MM.1S (cell line): ENCODE measurements at regions not wholly inside any gene's neighbourhood (a gene's known extent, or its start where the extent isn't known, plus 50 kb on each side); places are given as distances from the start of the nearest gene placed in this dataset.
"Not testable (repeated sequence)": the region's sequence is repeated elsewhere in the genome, so short reads cannot be mapped to it uniquely, and the experiment has no call there.

ENCODE experiments used
- DNase-seq: peaks from one replicate; pipeline ENCODE4 v3.0.0-alpha.2; 2015
- H2AFZ ChIP-seq: fragments of 300-600 bp; sonication (generic); 2 replicates; pipeline ENCODE4 v1.6.0; 2016; ENCODE audit warnings: antibody characterized with exemption, low read length
- H3F3A ChIP-seq: fragments of 300-600 bp; sonication (generic); 2 replicates; pipeline ENCODE4 v1.6.1; 2016; ENCODE audit warnings: mild to moderate bottlenecking, antibody characterized with exemption, low read length, moderate library complexity, mixed read lengths; ENCODE audit not compliant: insufficient read depth
- H3K27ac ChIP-seq: fragments of 300-600 bp; sonication (generic); 2 replicates; pipeline ENCODE4 v1.5.1; 2016; ENCODE audit warnings: mild to moderate bottlenecking, low read length
- H3K27me3 ChIP-seq: fragments of 300-600 bp; sonication (generic); replicated peaks from 2 replicates; pipeline ENCODE4 v1.6.0; 2016; ENCODE audit warnings: low read length; ENCODE audit not compliant: insufficient read depth
- H3K36me3 ChIP-seq: fragments of 300-600 bp; sonication (generic); replicated peaks from 2 replicates; pipeline ENCODE4 v1.6.1; 2016; ENCODE audit warnings: mild to moderate bottlenecking, low read length, mixed read lengths; ENCODE audit not compliant: insufficient read depth
- H3K4me1 ChIP-seq: fragments of 300-600 bp; sonication (generic); 2 replicates; pipeline ENCODE4 v1.6.1; 2016; ENCODE audit warnings: low read length, mixed read lengths
- H3K4me2 ChIP-seq: fragments of 300-600 bp; sonication (generic); 2 replicates; pipeline ENCODE4 v1.6.0; 2016; ENCODE audit warnings: low read depth, low read length
- H3K4me3 ChIP-seq: fragments of 300-600 bp; sonication (generic); 2 replicates; pipeline ENCODE4 v1.5.1; 2016; ENCODE audit warnings: low read length, mixed read lengths
- H3K79me2 ChIP-seq: fragments of 300-600 bp; sonication (generic); 2 replicates; pipeline ENCODE4 v1.6.1; 2016; ENCODE audit warnings: mixed run types, low read length, mixed read lengths
- H3K9ac ChIP-seq: fragments of 300-600 bp; sonication (generic); 2 replicates; pipeline ENCODE4 v1.6.1; 2016; ENCODE audit warnings: low read length, mixed read lengths
- H3K9me2 ChIP-seq: fragments of 300-600 bp; sonication (generic); replicated peaks from 2 replicates; pipeline ENCODE4 v1.6.1; 2016; ENCODE audit warnings: mild to moderate bottlenecking, low read length, mixed read lengths; ENCODE audit not compliant: insufficient read depth
- H3K9me3 ChIP-seq: fragments of 300-600 bp; sonication (generic); replicated peaks from 2 replicates; pipeline ENCODE4 v1.6.1; 2016; ENCODE audit warnings: mild to moderate bottlenecking, low read length, mixed read lengths; ENCODE audit not compliant: insufficient read depth
- H4K20me1 ChIP-seq: fragments of 300-600 bp; sonication (generic); 2 replicates; pipeline ENCODE4 v1.6.1; 2016; ENCODE audit warnings: mild to moderate bottlenecking, low read length, moderate library complexity, mixed read lengths; ENCODE audit not compliant: insufficient read depth
- EZH2 ChIP-seq: fragments of 300-600 bp; sonication (generic); optimal IDR thresholded peaks from 2 replicates; pipeline ENCODE3; 2017; ENCODE audit warnings: low read depth, mild to moderate bottlenecking, antibody characterized with exemption, low read length, mixed read lengths
- EZH2phosphoT487 ChIP-seq: fragments of 300-600 bp; sonication (generic); IDR thresholded peaks from 2 replicates; pipeline ENCODE4 v1.6.1; 2018; ENCODE audit warnings: antibody characterized with exemption, low read length
- TF ChIP-seq, protein P1 (sequence below): fragments of 300-600 bp; sonication (generic); IDR thresholded peaks from 2 replicates; pipeline ENCODE4 v1.5.1; 2016; ENCODE audit warnings: antibody characterized with exemption, low read length, mixed read lengths

DNA sequence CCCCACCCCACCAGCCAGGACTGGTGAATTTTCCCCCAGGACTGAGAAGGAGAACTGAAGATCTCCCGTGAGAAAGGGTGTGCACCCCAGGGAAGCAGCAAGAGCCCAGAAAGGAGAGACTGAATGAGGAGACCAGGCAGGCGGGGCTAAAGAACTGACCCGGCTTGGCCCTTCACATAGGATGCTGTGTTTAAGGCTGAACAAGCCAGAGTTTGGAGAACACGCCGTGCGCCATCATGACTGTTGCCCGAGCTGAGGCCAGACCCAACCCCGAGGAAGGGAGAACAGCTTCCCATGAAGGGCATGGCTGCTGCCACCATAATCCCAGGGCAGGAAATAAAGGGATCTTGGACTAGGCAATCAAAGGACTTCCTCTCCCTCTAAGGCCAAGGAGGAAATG lies 104.7 kb upstream of the SRSF6 start:
- Histone ChIP-seq H2AFZ (no peak overlapping the region), H3K4me2 (no peak overlapping the region), H3K36me3 (no peaks in the 10 kb centered on the region), H3K4me1 (no peaks in the 10 kb centered on the region), H3K9ac (no peak overlapping the region), H3K9me2 (no peaks in the 10 kb centered on the region), H3F3A (no peaks in the 10 kb centered on the region), H4K20me1 (no peaks in the 10 kb centered on the region), H3K4me3 (no peak overlapping the region), H3K27ac (no peak overlapping the region), H3K9me3 (no peaks in the 10 kb centered on the region), H3K79me2 (no peaks in the 10 kb centered on the region), H3K27me3 (no peaks in the 10 kb centered on the region)
- DNase-seq: no peak
- TF ChIP-seq EZH2 (no peak), EZH2phosphoT487 (no peak)
- TF ChIP-seq, protein P1, sequence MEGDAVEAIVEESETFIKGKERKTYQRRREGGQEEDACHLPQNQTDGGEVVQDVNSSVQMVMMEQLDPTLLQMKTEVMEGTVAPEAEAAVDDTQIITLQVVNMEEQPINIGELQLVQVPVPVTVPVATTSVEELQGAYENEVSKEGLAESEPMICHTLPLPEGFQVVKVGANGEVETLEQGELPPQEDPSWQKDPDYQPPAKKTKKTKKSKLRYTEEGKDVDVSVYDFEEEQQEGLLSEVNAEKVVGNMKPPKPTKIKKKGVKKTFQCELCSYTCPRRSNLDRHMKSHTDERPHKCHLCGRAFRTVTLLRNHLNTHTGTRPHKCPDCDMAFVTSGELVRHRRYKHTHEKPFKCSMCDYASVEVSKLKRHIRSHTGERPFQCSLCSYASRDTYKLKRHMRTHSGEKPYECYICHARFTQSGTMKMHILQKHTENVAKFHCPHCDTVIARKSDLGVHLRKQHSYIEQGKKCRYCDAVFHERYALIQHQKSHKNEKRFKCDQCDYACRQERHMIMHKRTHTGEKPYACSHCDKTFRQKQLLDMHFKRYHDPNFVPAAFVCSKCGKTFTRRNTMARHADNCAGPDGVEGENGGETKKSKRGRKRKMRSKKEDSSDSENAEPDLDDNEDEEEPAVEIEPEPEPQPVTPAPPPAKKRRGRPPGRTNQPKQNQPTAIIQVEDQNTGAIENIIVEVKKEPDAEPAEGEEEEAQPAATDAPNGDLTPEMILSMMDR: no peak

DNA sequence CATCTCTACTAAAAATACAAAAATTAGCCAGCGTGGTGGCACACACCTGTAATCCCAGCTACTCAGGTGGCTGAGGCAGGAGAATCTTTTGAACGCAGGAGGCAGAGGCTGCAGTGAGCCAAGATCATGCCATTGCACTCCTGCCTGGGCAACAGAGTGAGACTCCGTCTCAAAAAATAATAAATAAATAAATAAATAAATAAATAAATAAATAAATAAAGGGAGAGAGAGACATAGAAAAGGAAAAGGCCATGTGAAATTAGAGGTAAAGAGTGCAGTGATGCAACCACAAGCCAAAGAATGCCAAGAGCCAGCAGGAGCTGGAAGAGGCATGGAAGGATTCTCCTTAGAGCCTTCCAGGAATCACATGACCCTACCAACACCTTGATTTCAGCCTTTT lies 107.0 kb upstream of the SRSF6 start:
- H3K9ac ChIP-seq, H3K27me3 ChIP-seq, H2AFZ ChIP-seq, H3K36me3 ChIP-seq, H3K9me2 ChIP-seq, DNase-seq, H3K9me3 ChIP-seq, H3K79me2 ChIP-seq, H3K4me1 ChIP-seq, H3K4me3 ChIP-seq, H4K20me1 ChIP-seq, H3F3A ChIP-seq, H3K4me2 ChIP-seq, H3K27ac ChIP-seq: not testable (repeated sequence)

DNA sequence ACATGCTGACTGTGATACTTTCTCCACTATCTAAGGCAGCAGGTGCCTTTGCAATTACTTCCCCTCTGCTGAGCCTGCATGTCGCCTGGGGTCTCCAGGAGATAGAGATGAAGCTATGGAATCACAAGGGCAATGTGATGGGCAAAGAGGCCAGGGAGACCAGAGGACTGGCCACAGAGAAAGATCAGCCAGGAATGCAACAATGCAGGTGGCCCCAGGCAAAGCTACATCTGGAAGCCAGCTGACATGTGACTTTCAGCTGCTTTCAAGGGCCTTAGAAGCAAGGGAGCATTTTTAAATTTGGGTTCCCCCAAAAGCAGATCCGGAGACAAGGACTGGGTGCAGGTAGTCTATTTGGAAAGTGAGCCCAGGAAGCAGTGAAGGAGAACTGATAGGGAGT lies 107.9 kb upstream of the SRSF6 start:
- Histone ChIP-seq H3K36me3 (no peaks in the 10 kb centered on the region), H3K27me3 (no peaks in the 10 kb centered on the region), H3K4me1 (no peaks in the 10 kb centered on the region), H3K9me3 (no peaks in the 10 kb centered on the region), H3F3A (no peaks in the 10 kb centered on the region), H3K4me3 (no peak overlapping the region), H4K20me1 (no peaks in the 10 kb centered on the region), H3K9me2 (no peaks in the 10 kb centered on the region), H3K9ac (no peak overlapping the region), H2AFZ (no peak overlapping the region), H3K27ac (no peak overlapping the region), H3K79me2 (no peaks in the 10 kb centered on the region), H3K4me2 (no peak overlapping the region)
- TF ChIP-seq EZH2phosphoT487 (no peak), EZH2 (no peak)
- TF ChIP-seq, protein P1: no peak
- DNase-seq: no peak

DNA sequence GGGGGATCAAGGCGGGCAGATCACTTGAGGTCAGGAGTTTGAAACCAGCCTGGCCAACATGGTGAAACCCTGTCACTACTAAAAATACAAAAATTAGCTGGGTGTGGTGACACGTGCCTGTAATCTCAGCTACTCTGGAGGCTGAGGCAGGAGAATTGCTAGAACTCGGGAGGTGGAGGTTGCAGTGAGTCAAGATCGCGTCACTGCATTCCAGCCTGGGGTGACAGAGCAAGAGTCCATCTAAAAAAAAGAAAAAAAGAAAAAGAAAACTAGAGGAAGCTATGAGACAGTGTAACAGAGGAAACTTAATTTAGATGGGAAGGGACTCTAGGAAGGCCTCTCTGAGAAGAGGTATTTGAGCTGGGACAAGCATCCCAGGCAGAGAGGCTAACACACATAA lies 109.9 kb upstream of the SRSF6 start:
- H3K79me2 ChIP-seq, H2AFZ ChIP-seq, H3F3A ChIP-seq, DNase-seq, H3K36me3 ChIP-seq, H3K27me3 ChIP-seq, H3K4me1 ChIP-seq, H3K9ac ChIP-seq, H4K20me1 ChIP-seq, H3K9me2 ChIP-seq, H3K9me3 ChIP-seq, H3K27ac ChIP-seq, H3K4me3 ChIP-seq, H3K4me2 ChIP-seq: not testable (repeated sequence)
